B cell (primary cell): ENCODE measurements at regions not wholly inside any gene's neighbourhood (a gene's known extent, or its start where the extent isn't known, plus 50 kb on each side); places are given as distances from the start of the nearest gene placed in this dataset.
"Not testable (repeated sequence)": the region's sequence is repeated elsewhere in the genome, so short reads cannot be mapped to it uniquely, and the experiment has no call there.

ENCODE experiments used
- ATAC-seq: fragments of 200-7000 bp; cut with Tn5 transposase; one replicate; pipeline ENCODE4 v1.10.0; 2021; ENCODE audit warnings: low read depth, mild to moderate bottlenecking, moderate number of reproducible peaks, moderate library complexity
- CTCF ChIA-PET: fragments of 350-600 bp; sonication (Branson Sonifier 250); formaldehyde crosslinking; loops from one replicate; lab custom pipeline; 2021; ENCODE audit warnings: antibody characterized with exemption, inconsistent platforms; lab: Charles Lee
- POLR2A ChIA-PET: fragments of 350-600 bp; sonication (Branson Sonifier 250); formaldehyde crosslinking; loops from one replicate; lab custom pipeline; 2021; ENCODE audit warnings: antibody characterized with exemption; lab: Charles Lee
- DNase-seq: peaks from one replicate; pipeline ENCODE4 v3.0.0; 2013
- H2AFZ ChIP-seq: 2 replicates; pipeline ENCODE4 v1.6.1; 2012; ENCODE audit warnings: mild to moderate bottlenecking, low read depth, low read length; ENCODE audit not compliant: insufficient read depth, poor library complexity, severe bottlenecking
- H3K27ac ChIP-seq, 2 donors: 1 replicate in 1 of 2; 2 replicates in 1 of 2; pipeline ENCODE4 v1.5.1; 2012 to 2013; ENCODE audit warnings: low read length in 2 of 2, mild to moderate bottlenecking in 2 of 2, moderate library complexity in 1 of 2
- H3K27me3 ChIP-seq, 4 experiments: fragments of 200-600 bp in 1 of 4; sonication (generic) in 1 of 4; replicated peaks in 1 of 4; 1 replicate in 2 of 4; 2 replicates in 2 of 4; pipeline versions ENCODE4 v1.6.1 to v1.7.0; 2013 to 2016; ENCODE audit warnings: low read length in 3 of 4, mild to moderate bottlenecking in 2 of 4, mixed read lengths in 1 of 4, moderate library complexity in 1 of 4; ENCODE audit not compliant: insufficient read depth in 4 of 4, control insufficient read depth in 3 of 4; ENCODE audit errors: control extremely low read depth in 1 of 4
- H3K36me3 ChIP-seq, 2 experiments: replicated peaks in 1 of 2; 1 replicate in 1 of 2; 2 replicates in 1 of 2; pipeline versions ENCODE4 v1.6.1 to v1.7.1; 2013; ENCODE audit warnings: low read length in 1 of 2; ENCODE audit not compliant: insufficient read depth in 2 of 2, control insufficient read depth in 1 of 2; ENCODE audit errors: control extremely low read depth in 1 of 2, extremely low read depth in 1 of 2
- H3K4me1 ChIP-seq, 2 donors: fragments of 200-600 bp in 1 of 2; sonication (generic) in 1 of 2; 1 replicate in 1 of 2; 2 replicates in 1 of 2; pipeline versions ENCODE4 v1.5.1 to v1.6.1; 2013 to 2017; ENCODE audit warnings: low read length in 2 of 2; ENCODE audit not compliant: control insufficient read depth in 2 of 2, insufficient read depth in 2 of 2
- H3K4me2 ChIP-seq: replicated peaks from 2 replicates; pipeline ENCODE3; 2012; ENCODE audit warnings: mild to moderate bottlenecking, low read depth, low read length; ENCODE audit not compliant: poor library complexity, severe bottlenecking
- H3K4me3 ChIP-seq, 5 experiments: fragments of 200-600 bp in 1 of 5; sonication (generic) in 1 of 5; 1 replicate in 3 of 5; 2 replicates in 2 of 5; pipeline versions ENCODE4 v1.5.1 to v1.7.0; 2011 to 2016; ENCODE audit warnings: low read length in 4 of 5, mild to moderate bottlenecking in 4 of 5, low read depth in 2 of 5, control low read depth in 1 of 5, moderate library complexity in 1 of 5; ENCODE audit not compliant: insufficient read depth in 1 of 5; ENCODE audit errors: control extremely low read depth in 1 of 5, extremely low read depth in 1 of 5
- H3K79me2 ChIP-seq: fragments of 200-600 bp; sonication (generic); one replicate; pipeline ENCODE4 v1.6.0; 2016; ENCODE audit warnings: low read length; ENCODE audit not compliant: control insufficient read depth, insufficient read depth
- H3K9ac ChIP-seq: fragments of 200-600 bp; sonication (generic); 2 replicates; pipeline ENCODE4 v1.6.1; 2017; ENCODE audit warnings: mild to moderate bottlenecking, low read length, moderate library complexity
- H3K9me3 ChIP-seq, 3 donors: one replicate each; pipeline versions ENCODE4 v1.6.1 to v1.7.1; 2013; ENCODE audit warnings: low read length in 2 of 3; ENCODE audit not compliant: control insufficient read depth in 2 of 3, insufficient read depth in 1 of 3; ENCODE audit errors: control extremely low read depth in 1 of 3
- H4K20me1 ChIP-seq: 2 replicates; pipeline ENCODE4 v1.6.0; 2012; ENCODE audit warnings: mild to moderate bottlenecking, low read length; ENCODE audit not compliant: insufficient read depth, control insufficient read depth, poor library complexity, severe bottlenecking
- H3K27ac Mint-ChIP-seq: one replicate; pipeline ENCODE4 v1.8.0; 2021; ENCODE audit warnings: mixed read lengths
- H3K27me3 Mint-ChIP-seq: one replicate; pipeline ENCODE4 v1.8.0; 2021; ENCODE audit warnings: mixed read lengths
- H3K4me1 Mint-ChIP-seq: one replicate; pipeline ENCODE4 v1.8.0; 2021; ENCODE audit warnings: mixed read lengths
- H3K4me3 Mint-ChIP-seq: one replicate; pipeline ENCODE4 v1.8.0; 2021; ENCODE audit warnings: mixed read lengths
- H3K9me3 Mint-ChIP-seq: one replicate; pipeline ENCODE4 v1.8.0; 2022; ENCODE audit warnings: mixed read lengths; ENCODE audit not compliant: insufficient read depth
- CTCF ChIP-seq: fragments of 200-600 bp; IDR thresholded peaks from one replicate; pipeline ENCODE4 v1.8.0; 2022; ENCODE audit warnings: antibody characterized with exemption, mild to moderate bottlenecking
- EZH2 ChIP-seq: IDR thresholded peaks from 2 replicates; pipeline ENCODE4 v1.6.1; 2012; ENCODE audit warnings: borderline replicate concordance, low read depth, mild to moderate bottlenecking, moderate library complexity, low read length; ENCODE audit not compliant: insufficient read depth, poor library complexity, severe bottlenecking
- WGBS: methylation state at CpG from one replicate; pipeline ENCODE4 v1.1.5; 2013; ENCODE audit warnings: missing lambda C conversion rate; ENCODE audit not compliant: insufficient coverage; 5-methylcytosine and 5-hydroxymethylcytosine counted together
- intact Hi-C: fragments of 100-400 bp; cut with micrococcal nuclease; formaldehyde crosslinking; loops from one replicate; pipeline ENCODE4 v1.10.0; 2022

- DNase-seq: no peak
- ChIA-PET POLR2A (no interaction called here), CTCF (no interaction called here)
- no peak overlapping the region for H3K4me3 Mint-ChIP-seq
- Histone ChIP-seq H4K20me1 (no peaks in the 10 kb centered on the region), H2AFZ (no peak overlapping the region), H3K9me3 (no peaks in the 10 kb centered on the region), H3K4me3 (no peak overlapping the region), H3K4me2 (no peak overlapping the region), H3K9ac (no peak overlapping the region), H3K79me2 (no peaks in the 10 kb centered on the region), H3K4me1 (no peaks in the 10 kb centered on the region), H3K27me3 (peaks cover 0 to 2% (median 0%) of the 10 kb centered on the region in 4 experiments), H3K27ac (no peak overlapping the region), H3K36me3 (no peaks in the 10 kb centered on the region)
- no peak for ATAC-seq
- no peak for TF ChIP-seq EZH2
- no peak for TF ChIP-seq CTCF
- no peaks in the 10 kb centered on the region for H3K4me1 Mint-ChIP-seq
- intact Hi-C loops: no loop called here
- peaks cover 8% of the 10 kb centered on the region for H3K27me3 Mint-ChIP-seq
- H3K9me3 Mint-ChIP-seq: no peaks in the 10 kb centered on the region
- WGBS: 100% methylated on average over 2 of the region's 5 CpGs
- H3K27ac Mint-ChIP-seq: no peak overlapping the region
Measured at GRCh38 chr1:228944935-228945371, 209.7 kb downstream of the RHOU start.

GRCh38 chr1:228945885-228946284 is 210.6 kb downstream of the RHOU start:
- Histone ChIP-seq H3K79me2 (no peaks in the 10 kb centered on the region), H4K20me1 (no peaks in the 10 kb centered on the region), H3K27me3 (no peaks in the 10 kb centered on the region), H3K4me1 (no peaks in the 10 kb centered on the region), H3K27ac (no peak overlapping the region), H3K36me3 (no peaks in the 10 kb centered on the region), H3K4me2 (no peak overlapping the region), H3K9me3 (no peaks in the 10 kb centered on the region), H3K4me3 (no peak overlapping the region), H2AFZ (no peak overlapping the region), H3K9ac (no peak overlapping the region)
- intact Hi-C loops: no loop called here
- Mint-ChIP-seq H3K4me3 (no peak overlapping the region), H3K4me1 (no peaks in the 10 kb centered on the region), H3K27ac (no peak overlapping the region), H3K27me3 (peaks cover 8% of the 10 kb centered on the region), H3K9me3 (no peaks in the 10 kb centered on the region)
- TF ChIP-seq EZH2 (no peak), CTCF (no peak)
- ATAC-seq (no peak), DNase-seq (no peak)
- POLR2A ChIA-PET: no interaction called here
- CTCF ChIA-PET: no interaction called here
- WGBS: 100% methylated on average over 1 of the region's 3 CpGs

GRCh38 chr1:228949617-228950016 is 214.3 kb downstream of the RHOU start:
- POLR2A ChIA-PET, H3K27me3 ChIP-seq, H3K4me2 ChIP-seq, H3K36me3 ChIP-seq, H3K27ac ChIP-seq, H3K79me2 ChIP-seq, H3K4me1 Mint-ChIP-seq, H3K27me3 Mint-ChIP-seq, H3K9ac ChIP-seq, H3K4me3 Mint-ChIP-seq, H3K9me3 Mint-ChIP-seq, H2AFZ ChIP-seq, H3K4me3 ChIP-seq, intact Hi-C loops, H3K27ac Mint-ChIP-seq, H3K9me3 ChIP-seq, H4K20me1 ChIP-seq, CTCF ChIA-PET, H3K4me1 ChIP-seq, DNase-seq, ATAC-seq: not testable (repeated sequence)
- 93% methylated on average over 6 of the region's 9 CpGs for WGBS
